ENCODE measurements at regions not wholly inside any gene's neighbourhood (a gene's known extent, or its start where the extent isn't known, plus 50 kb on each side); places are given as distances from the start of the nearest gene placed in this dataset.

DNA sequence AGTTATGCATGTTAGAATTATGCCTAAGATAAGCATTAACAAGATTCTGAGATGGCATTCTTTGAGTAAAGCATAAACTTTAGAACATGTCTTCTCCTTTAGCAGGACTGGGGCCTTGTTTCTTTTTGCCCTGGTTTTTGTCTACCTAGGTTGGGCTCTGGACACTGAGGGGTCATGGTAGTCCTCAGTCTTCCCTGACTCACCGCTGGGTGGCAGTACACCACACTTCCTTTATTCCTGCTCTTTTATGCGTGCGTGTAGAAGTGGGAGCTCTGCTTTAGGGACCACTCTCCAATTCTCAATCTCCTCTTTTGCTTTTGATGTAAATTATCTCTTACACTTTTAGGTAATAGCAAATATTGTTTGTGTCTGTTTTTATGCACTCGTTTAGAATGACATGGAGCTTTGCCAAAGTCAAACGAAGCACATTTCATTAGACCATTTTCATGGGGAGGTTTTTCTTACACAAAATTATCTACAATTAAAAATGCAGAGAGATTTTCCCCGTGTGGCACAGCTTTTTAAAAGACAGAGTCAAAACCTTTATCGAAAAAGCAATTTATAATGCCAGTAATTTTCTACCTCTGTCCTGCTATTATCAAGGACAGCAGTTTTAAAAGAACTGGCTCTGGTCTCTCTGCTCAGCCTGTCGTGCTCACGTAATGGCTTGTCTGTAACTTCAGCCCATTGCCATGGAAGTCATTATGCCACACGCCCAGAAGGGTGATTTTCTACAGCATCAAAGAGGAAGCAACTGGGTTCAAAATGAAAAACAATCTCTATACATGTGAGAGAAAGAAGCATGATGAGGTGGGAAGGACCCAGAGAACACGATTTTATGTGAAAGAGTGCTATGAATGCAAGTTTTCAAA lies 413.9 kb downstream of the COG6 start:
- TF ChIP-seq ZNF449 (tag by site-specific recombination; IDR thresholded peaks at IDR 0.05) (peak; percentile 71), ZNF433 (tag by site-specific recombination; IDR thresholded peaks at IDR 0.05; ENCODE audit: low read depth) (no peak), ZNF776 (tag by site-specific recombination; IDR thresholded peaks at IDR 0.05; ENCODE audit: borderline replicate concordance) (no peak), YY1 (tag by site-specific recombination; IDR thresholded peaks at IDR 0.05) (no peak), ZNF654 (tag by site-specific recombination; IDR thresholded peaks at IDR 0.05; ENCODE audit: low read depth) (peak; percentile 53), ZNF24 (tag by site-specific recombination; IDR thresholded peaks at IDR 0.05) (no peak), ZBTB48 (tag by site-specific recombination; IDR thresholded peaks at IDR 0.05) (peak; percentile 63; the same call in 1 of the 2 replicates), ZNF660 (tag by site-specific recombination; IDR thresholded peaks at IDR 0.05) (0 out of 2 replicates have a peak, but pooled peaks have one; percentile 39)
- ChIA-PET CTCF (interaction anchor here (0.5 to 2.0 kb wide), 21 partner anchors 8 to 613 kb away, joined by 3 to 15 read pairs (median 4); no protein-coding TSS in a partner anchor), POLR2A (no interaction called here)
- Histone ChIP-seq H3K9me3 (ENCODE audit: control insufficient read depth, insufficient read depth, low read depth, low read length) (no peaks in the 10 kb centered on the region), H3K36me3 (ENCODE audit: control insufficient read depth in 2 of 2, insufficient read depth in 1 of 2, low read length in 2 of 2) (no peaks in the 10 kb centered on the region), H3K27ac (ENCODE audit: extremely low read depth, low read depth, low read length) (no peak overlapping the region), H3K4me3 (ENCODE audit: low read depth, low read length) (no peak overlapping the region), H3K4me1 (ENCODE audit: control insufficient read depth, insufficient read depth, low read length) (peaks cover 4% of the 10 kb centered on the region)

DNA sequence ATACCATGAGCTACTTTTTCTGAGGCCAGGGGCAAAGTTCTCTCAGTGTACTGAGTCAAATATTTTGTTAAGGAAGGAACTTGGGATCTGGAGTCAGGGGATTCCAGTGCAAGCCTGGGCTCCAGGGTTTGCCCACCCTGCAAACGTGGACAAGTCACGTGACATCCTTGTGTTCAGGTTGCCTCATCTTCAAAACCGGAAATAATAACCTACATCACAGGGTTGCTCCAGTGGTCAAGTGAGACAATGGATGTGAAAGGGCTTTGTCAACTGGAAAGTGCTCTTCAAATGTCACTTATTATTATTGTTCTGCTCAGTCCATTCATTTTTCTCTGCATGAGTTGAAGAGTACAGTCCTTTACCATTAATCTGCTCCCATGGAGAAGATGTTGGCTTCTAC lies 414.9 kb downstream of the COG6 start:
- no peaks in the 10 kb centered on the region for H3K4me1 ChIP-seq (ENCODE audit: control insufficient read depth, insufficient read depth, low read length)
- POLR2A ChIA-PET = no interaction called here
- CTCF ChIA-PET = interaction anchor here (0.6 to 1.5 kb wide), 3 partner anchors 610 to 633 kb away, joined by 3 to 11 read pairs (median 6); no protein-coding TSS in a partner anchor
- no peaks in the 10 kb centered on the region for H3K9me3 ChIP-seq (ENCODE audit: control insufficient read depth, insufficient read depth, low read depth, low read length)
- no peak overlapping the region for H3K27ac ChIP-seq (ENCODE audit: extremely low read depth, low read depth, low read length)
- H3K4me3 ChIP-seq (ENCODE audit: low read depth, low read length) = no peak overlapping the region
- H3K36me3 ChIP-seq (ENCODE audit: control insufficient read depth in 2 of 2, insufficient read depth in 1 of 2, low read length in 2 of 2) = no peaks in the 10 kb centered on the region
- TF ChIP-seq ZNF132 (tag by site-specific recombination; IDR thresholded peaks at IDR 0.05; ENCODE audit: borderline replicate concordance) (no peak), PATZ1 (tag by site-specific recombination; IDR thresholded peaks at IDR 0.05) (no peak), ZNF133 (tag by site-specific recombination; IDR thresholded peaks at IDR 0.05) (no peak), ZBTB11 (tag by site-specific recombination; conservative IDR thresholded peaks at IDR 0.05; ENCODE audit: low read depth) (no peak), ZNF747 (tag by site-specific recombination; IDR thresholded peaks at IDR 0.05) (no peak), ZNF610 (tag by site-specific recombination; IDR thresholded peaks at IDR 0.05; ENCODE audit: borderline replicate concordance) (no peak), ZBTB6 (tag by site-specific recombination; IDR thresholded peaks at IDR 0.05) (no peak), ZNF585B (tag by site-specific recombination; IDR thresholded peaks at IDR 0.05) (no peak), OSR2 (tag by site-specific recombination; IDR thresholded peaks at IDR 0.05) (no peak), GLIS1 (tag by site-specific recombination; IDR thresholded peaks at IDR 0.05) (no peak), ZNF274 (IDR thresholded peaks at IDR 0.05; ENCODE audit: low read length) (no peak), ZNF274 (tag by site-specific recombination; IDR thresholded peaks at IDR 0.05; ENCODE audit: borderline replicate concordance) (no peak), ZBTB8A (tag by site-specific recombination; IDR thresholded peaks at IDR 0.05) (no peak), ZNF48 (tag by site-specific recombination; IDR thresholded peaks at IDR 0.05) (no peak), ZNF221 (tag by site-specific recombination; IDR thresholded peaks at IDR 0.05; ENCODE audit: borderline replicate concordance) (no peak)
